GM04503 (cell line): ENCODE measurements at regions not wholly inside any gene's neighbourhood (a gene's known extent, or its start where the extent isn't known, plus 50 kb on each side); places are given as distances from the start of the nearest gene placed in this dataset.

Experiments used
- DNase-seq: peaks from one replicate; pipeline ENCODE4 v3.0.0-alpha.2; 2012; ENCODE audit warnings: low read depth

- DNase-seq, result no peak
These were observed 478.2 kb downstream of the BUD13 start for GRCh38 chr11:116294630-116295029.

GRCh38 chr11:116287866-116288265 is 484.9 kb downstream of the BUD13 start:
- no peak for DNase-seq

- DNase-seq, result no peak
These were observed 487.8 kb downstream of the BUD13 start for GRCh38 chr11:116285026-116285425.

DNA sequence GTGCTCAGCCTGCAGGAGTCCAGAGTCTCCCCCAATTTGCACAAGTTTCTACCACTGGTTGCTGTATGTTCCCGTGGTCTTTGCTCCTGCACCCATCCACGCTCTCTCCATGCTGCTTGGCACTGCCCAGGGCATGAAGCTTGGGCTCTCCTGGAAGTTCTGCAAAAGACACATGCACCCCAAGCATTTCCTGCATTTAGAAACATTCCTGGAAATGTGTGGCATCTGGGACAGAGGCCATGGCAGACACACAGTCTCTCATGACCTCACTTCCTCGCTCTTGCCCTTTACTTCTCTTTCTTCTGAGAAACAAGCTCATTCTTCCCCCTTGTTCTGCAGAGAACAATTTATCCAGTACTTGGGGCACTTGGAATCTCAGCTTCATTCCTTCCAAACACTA is 489.5 kb downstream of the BUD13 start:
- no peak for DNase-seq

DNA sequence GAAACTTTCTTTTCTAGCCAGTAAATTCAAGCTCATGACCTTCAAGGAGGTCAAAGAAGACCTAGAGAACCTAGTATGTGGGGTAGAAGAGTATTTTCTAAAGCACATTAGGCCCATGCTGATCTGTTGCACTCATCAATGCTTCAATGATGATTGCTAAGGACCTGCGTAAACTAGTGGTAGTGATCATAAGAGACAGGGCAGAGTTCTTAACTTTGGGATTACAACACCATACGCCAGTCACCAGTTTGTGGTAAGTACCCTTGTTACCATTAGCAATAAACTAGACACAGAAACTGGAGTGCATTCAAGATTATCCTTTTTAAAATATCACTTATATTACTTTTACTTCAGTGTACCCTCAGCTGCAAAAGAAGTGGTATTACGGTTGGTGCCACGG is 490.3 kb downstream of the BUD13 start:
- no peak for DNase-seq

- no peak for DNase-seq
These were observed 491.3 kb downstream of the BUD13 start for GRCh38 chr11:116281173-116282160.

DNA sequence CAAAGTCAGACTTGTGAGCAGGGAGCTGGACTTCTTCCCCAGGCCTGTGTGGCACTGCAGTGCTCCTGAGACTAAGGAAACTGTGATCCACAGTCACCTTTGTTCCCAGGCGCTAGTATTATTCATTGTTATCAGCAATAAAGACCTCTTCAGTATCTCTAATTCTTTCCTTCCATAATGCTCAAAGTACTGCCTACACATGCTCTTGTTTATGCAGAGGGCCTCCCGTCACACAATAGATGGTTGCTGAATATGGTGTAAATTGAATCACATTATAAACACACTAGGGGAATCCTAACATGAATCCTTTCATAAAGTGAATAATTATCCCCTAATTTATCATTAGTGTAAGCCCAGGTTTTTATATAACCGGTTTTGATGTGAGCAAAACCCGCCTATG is 493.3 kb downstream of the BUD13 start:
- no peak for DNase-seq

DNA sequence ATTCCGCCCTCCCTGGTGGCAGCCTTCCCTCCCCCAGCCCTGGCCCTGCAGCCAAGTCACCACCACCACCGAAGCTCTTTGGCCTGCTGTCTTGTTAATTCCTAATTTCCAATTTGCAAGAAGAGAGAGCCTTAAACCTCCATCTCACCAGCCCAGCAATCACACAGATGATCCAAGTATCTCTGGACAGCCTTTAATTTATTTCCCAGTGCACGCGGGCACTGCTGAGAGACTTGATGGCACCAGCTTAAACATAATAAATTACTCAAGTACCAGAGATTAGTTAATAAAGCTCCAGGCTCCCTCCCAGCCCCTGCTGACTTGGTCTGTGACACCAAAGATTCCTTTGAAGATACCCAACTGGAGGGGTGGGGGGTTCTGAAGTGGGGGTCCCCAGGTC is 494.7 kb downstream of the BUD13 start:
- DNase-seq, result no peak

- no peak for DNase-seq
These were observed 496.4 kb downstream of the BUD13 start for GRCh38 chr11:116276051-116277044.

- no peak for DNase-seq
These were observed 497.2 kb downstream of the BUD13 start for GRCh38 chr11:116275635-116276034.

GRCh38 chr11:116274521-116274920 is 498.3 kb downstream of the BUD13 start:
- DNase-seq, result no peak

GRCh38 chr11:116272181-116272789 is 500.5 kb downstream of the BUD13 start:
- DNase-seq, result no peak

GRCh38 chr11:116271479-116271878 is 501.3 kb downstream of the BUD13 start:
- DNase-seq, result no peak

DNA sequence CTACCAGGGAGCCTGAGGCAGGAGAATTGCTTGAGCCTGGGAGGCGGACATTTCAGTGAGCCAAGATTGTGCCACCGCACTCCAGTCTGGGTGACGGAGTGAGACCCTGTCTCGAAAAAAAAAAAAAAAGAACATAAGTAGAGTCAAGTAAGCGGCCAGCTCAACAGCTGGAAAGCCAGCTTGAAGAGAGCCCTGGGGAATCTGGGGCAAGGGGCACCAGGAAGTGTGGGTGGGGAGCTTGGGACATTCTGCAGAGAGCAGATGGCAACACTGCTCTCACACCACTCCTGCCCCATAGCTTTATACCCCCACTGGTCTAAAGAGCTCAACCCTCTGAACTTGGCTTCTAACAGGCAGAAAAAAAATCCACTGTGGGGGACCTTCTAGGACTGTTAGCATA is 505.6 kb downstream of the BUD13 start:
- no peak for DNase-seq

GRCh38 chr11:116263770-116264169 is 509.0 kb downstream of the BUD13 start:
- DNase-seq, result no peak

GRCh38 chr11:116263019-116263418 is 509.8 kb downstream of the BUD13 start:
- no peak for DNase-seq

- no peak for DNase-seq
These were observed 510.4 kb downstream of the BUD13 start for GRCh38 chr11:116262370-116262769.

GRCh38 chr11:116261606-116262005 is 511.2 kb downstream of the BUD13 start:
- DNase-seq, result no peak

DNA sequence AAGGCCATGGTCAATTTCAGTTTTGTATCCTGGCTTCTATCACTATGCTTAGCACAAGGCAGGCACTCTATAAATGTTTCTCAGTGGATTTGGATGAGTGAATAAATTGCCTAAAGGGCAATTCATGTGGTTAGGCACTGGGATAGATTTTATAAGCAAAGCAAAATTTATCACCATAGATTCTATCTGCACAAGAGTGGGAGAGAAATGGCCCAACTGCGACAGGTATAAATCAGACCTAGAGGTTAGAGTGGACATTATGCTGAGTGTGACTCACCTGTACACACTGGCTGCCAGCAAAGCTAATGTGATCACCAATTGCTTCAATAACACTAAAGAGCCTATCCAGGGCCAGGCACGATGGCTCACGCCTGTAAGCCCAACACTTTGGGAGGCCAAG is 514.0 kb downstream of the BUD13 start:
- DNase-seq, result no peak

GRCh38 chr11:116257883-116258282 is 514.9 kb downstream of the BUD13 start:
- DNase-seq, result no peak

DNA sequence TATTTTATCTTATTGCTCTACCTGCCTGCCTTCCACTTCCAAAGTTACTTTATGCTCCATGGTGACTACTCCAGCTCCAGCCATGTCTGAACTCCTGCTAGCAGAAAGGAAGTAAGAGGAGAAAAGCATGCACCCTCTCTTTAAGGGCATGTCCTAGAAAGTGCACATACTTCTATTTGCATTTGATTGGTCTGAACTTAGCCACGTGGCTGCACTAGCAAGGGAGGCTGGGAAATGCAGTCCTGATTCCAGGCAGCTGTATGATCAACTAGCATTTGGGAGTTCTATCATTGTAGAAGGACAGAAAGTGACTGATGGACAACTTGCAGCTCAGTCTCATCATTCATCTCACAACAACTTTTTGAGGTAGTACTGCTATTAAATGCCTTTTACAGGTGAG is 515.7 kb downstream of the BUD13 start:
- DNase-seq, result no peak

GRCh38 chr11:116256215-116256614 is 516.6 kb downstream of the BUD13 start:
- DNase-seq, result no peak
